Activated CD8-positive, alpha-beta memory T cell treated with anti-CD3 and anti-CD28 coated beads, Interleukin-2, amount 10 ng/mL, durations not matched to agents 7 days and 5 days (primary cell): ENCODE measurements at regions not wholly inside any gene's neighbourhood (a gene's known extent, or its start where the extent isn't known, plus 50 kb on each side); places are given as distances from the start of the nearest gene placed in this dataset.

Experiments used
- ATAC-seq: fragments of 150-1000 bp; cut with Tn5 transposase; one replicate; pipeline ENCODE4 v1.10.0; 2021; ENCODE audit warnings: moderate library complexity
- CTCF ChIA-PET: fragments of 350-600 bp; sonication (Branson Sonifier 250); formaldehyde crosslinking; loops from one replicate; lab custom pipeline; 2021; ENCODE audit warnings: antibody characterized with exemption; lab: Charles Lee
- DNase-seq: peaks from one replicate; pipeline ENCODE4 v3.0.0-alpha.2; 2020
- H3K27ac Mint-ChIP-seq: one replicate; pipeline ENCODE4 v1.8.0; 2021; ENCODE audit warnings: mild to moderate bottlenecking, mixed read lengths
- H3K27me3 Mint-ChIP-seq: one replicate; pipeline ENCODE4 v1.8.0; 2021; ENCODE audit warnings: mixed read lengths
- H3K36me3 Mint-ChIP-seq: one replicate; pipeline ENCODE4 v1.8.0; 2021; ENCODE audit warnings: mild to moderate bottlenecking, mixed read lengths
- H3K4me1 Mint-ChIP-seq: one replicate; pipeline ENCODE4 v1.8.0; 2021; ENCODE audit warnings: mixed read lengths
- H3K4me3 Mint-ChIP-seq: one replicate; pipeline ENCODE4 v1.8.0; 2021; ENCODE audit warnings: mild to moderate bottlenecking, moderate library complexity, mixed read lengths
- H3K9me3 Mint-ChIP-seq: one replicate; pipeline ENCODE4 v1.8.0; 2022; ENCODE audit warnings: low read depth, mixed read lengths

DNA sequence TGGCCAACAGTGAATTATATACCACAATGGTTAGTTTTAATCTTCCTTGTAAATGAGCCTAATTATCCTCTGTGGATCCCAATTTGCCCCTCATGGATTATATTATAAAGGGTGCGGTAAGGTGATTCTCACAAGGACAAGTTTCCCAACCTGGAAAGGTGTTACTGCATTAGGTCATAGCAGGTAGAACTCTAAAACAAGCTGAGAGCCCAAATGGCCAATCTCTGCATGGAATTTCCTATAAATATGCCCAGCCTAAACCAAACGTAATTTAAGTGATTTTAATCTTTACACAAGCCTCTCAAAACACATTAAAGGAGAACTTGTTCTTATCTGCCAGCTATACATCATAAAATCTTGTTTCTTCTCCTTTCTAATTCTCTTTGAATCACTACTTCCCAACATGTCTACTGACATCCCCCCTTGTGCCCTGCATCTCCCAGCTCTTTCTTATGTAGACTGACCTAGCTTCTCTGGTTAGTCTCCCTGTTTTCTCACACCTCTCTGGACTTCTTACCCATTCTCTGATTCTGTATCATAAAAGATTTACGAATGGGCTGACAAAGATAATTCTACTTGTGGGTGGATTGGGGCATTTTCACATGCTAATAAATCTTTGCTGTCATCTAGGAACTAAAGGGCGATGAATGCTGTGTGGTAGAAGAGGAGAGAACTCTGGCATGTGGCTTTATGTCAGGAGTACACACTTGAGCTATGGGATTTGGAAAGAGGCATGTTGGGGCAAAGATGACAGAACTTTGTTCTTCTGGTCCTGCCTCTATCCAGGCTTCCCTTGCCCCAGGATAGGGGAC is 94.3 kb upstream of the PGRMC2 start:
- CTCF ChIA-PET: interaction anchor here (1.2 kb wide), 1 partner anchor 10 kb away, joined by 3 read pairs; no protein-coding TSS in a partner anchor
- Mint-ChIP-seq H3K4me3 (no peak overlapping the region), H3K4me1 (no peaks in the 10 kb centered on the region), H3K36me3 (no peaks in the 10 kb centered on the region), H3K9me3 (peaks cover 4% of the 10 kb centered on the region), H3K27ac (no peak overlapping the region), H3K27me3 (no peaks in the 10 kb centered on the region)
- no peak for DNase-seq
- no peak for ATAC-seq

GRCh38 chr4:128380306-128380705 is 92.7 kb upstream of the PGRMC2 start:
- CTCF ChIA-PET: no interaction called here
- Mint-ChIP-seq H3K27ac (no peak overlapping the region), H3K4me3 (no peak overlapping the region), H3K27me3 (no peaks in the 10 kb centered on the region), H3K9me3 (peaks cover 7% of the 10 kb centered on the region), H3K4me1 (no peaks in the 10 kb centered on the region), H3K36me3 (no peaks in the 10 kb centered on the region)
- ATAC-seq (no peak), DNase-seq (no peak)

DNA sequence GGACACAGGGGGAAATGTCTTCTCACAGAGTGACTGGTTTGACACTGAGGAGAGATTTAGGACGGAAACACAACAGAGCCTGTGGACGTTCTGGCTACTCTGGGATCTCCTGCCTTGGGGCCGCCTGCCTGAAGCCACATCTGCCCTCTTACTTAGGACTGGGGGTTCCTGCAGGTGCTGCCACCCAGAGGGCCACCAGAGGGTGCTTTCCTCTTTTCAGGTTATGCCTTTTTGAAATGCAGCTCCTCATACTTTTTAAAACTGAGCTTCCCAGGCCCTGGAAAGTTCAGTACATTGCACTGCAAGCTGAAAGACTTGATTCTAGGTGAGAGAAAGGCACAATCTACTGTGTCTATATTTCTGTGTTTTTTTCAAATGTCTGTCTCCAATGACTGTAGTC is 92.2 kb upstream of the PGRMC2 start:
- Mint-ChIP-seq H3K27me3 (no peaks in the 10 kb centered on the region), H3K36me3 (no peaks in the 10 kb centered on the region), H3K4me3 (no peak overlapping the region), H3K4me1 (no peaks in the 10 kb centered on the region), H3K27ac (no peak overlapping the region), H3K9me3 (peaks cover 7% of the 10 kb centered on the region)
- no peak for DNase-seq
- CTCF ChIA-PET: no interaction called here
- no peak for ATAC-seq

DNA sequence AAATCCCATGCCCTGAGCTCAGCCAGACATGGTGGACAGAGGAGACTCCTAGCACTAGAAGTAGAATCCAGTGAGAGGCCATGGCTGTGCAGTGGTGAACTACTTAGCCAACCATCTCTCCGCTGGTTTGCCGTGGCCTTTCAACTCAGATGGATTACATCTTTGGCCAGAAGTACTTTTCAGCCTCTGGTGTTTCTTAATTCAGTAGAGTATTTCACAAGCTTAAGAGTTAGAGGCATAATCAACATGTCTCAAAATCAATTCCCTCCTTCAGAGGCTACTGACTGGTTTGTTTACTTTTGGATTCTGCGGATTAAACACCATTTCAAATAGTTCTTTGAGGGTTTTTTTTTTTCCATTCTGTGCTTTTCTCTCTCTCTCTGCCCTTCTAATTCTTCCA is 91.1 kb upstream of the PGRMC2 start:
- Mint-ChIP-seq H3K9me3 (peaks cover 7% of the 10 kb centered on the region), H3K4me3 (no peak overlapping the region), H3K36me3 (no peaks in the 10 kb centered on the region), H3K4me1 (no peaks in the 10 kb centered on the region), H3K27ac (no peak overlapping the region), H3K27me3 (no peaks in the 10 kb centered on the region)
- no peak for DNase-seq
- ATAC-seq: no peak
- CTCF ChIA-PET: no interaction called here

- Mint-ChIP-seq H3K9me3 (peaks cover 7% of the 10 kb centered on the region), H3K27ac (no peak overlapping the region), H3K27me3 (no peaks in the 10 kb centered on the region), H3K4me3 (no peak overlapping the region), H3K36me3 (no peaks in the 10 kb centered on the region), H3K4me1 (no peaks in the 10 kb centered on the region)
- DNase-seq: no peak
- CTCF ChIA-PET: no interaction called here
- ATAC-seq: no peak
Observed at GRCh38 chr4:128376958-128377357, 89.3 kb upstream of the PGRMC2 start.

GRCh38 chr4:128376303-128376702 is 88.7 kb upstream of the PGRMC2 start:
- Mint-ChIP-seq H3K36me3 (no peaks in the 10 kb centered on the region), H3K4me1 (no peaks in the 10 kb centered on the region), H3K4me3 (no peak overlapping the region), H3K27ac (no peak overlapping the region), H3K9me3 (peaks cover 7% of the 10 kb centered on the region), H3K27me3 (no peaks in the 10 kb centered on the region)
- ATAC-seq (no peak), DNase-seq (no peak)
- CTCF ChIA-PET: no interaction called here

DNA sequence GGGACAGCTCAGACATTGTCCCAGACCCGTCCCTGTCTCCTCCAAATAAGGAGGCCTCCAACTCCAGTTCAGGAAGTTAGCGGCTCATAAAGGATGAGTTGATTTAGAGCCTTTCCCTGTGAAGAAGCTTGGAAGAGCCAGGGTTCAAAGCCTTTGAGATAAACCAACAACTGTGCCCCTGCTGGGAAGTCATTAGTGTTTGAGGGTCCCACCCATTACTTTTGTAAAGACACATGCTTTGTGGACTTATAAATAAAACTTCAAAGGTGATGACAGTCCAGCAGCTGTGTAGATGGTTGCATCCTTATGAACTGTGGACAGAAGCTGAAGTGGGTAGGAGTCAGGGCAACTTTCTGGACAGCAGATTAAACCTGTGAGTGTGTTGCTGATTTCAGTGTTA is 86.0 kb upstream of the PGRMC2 start:
- no peak for ATAC-seq
- CTCF ChIA-PET: no interaction called here
- H3K27ac Mint-ChIP-seq: no peak overlapping the region
- no peaks in the 10 kb centered on the region for H3K4me1 Mint-ChIP-seq
- peaks cover 5% of the 10 kb centered on the region for H3K9me3 Mint-ChIP-seq
- no peak for DNase-seq
- H3K27me3 Mint-ChIP-seq: no peaks in the 10 kb centered on the region
- peaks cover 3% of the 10 kb centered on the region for H3K36me3 Mint-ChIP-seq
- H3K4me3 Mint-ChIP-seq: no peak overlapping the region

DNA sequence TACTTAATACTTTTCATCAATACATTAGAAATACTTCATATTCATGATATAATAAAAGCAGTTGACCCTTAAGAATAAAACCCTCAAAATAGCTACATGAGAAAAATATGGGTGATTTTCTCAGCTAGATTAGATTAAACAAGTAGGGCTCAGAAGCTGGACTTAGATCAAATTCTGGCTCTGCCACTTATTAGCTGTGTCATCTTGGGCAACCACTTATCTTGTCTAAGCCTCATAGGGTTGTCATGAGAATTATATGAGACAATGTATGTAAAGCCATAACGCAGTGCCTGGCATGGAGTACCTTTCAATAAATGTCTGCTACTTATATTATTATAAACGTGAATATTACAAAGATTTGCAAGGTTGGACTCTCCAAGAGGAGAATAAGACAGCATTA is 84.3 kb upstream of the PGRMC2 start:
- DNase-seq: no peak
- no peak overlapping the region for H3K27ac Mint-ChIP-seq
- H3K36me3 Mint-ChIP-seq: peaks cover 3% of the 10 kb centered on the region
- H3K27me3 Mint-ChIP-seq: no peaks in the 10 kb centered on the region
- CTCF ChIA-PET: no interaction called here
- ATAC-seq: no peak
- H3K9me3 Mint-ChIP-seq: peaks cover 3% of the 10 kb centered on the region
- no peaks in the 10 kb centered on the region for H3K4me1 Mint-ChIP-seq
- H3K4me3 Mint-ChIP-seq: no peak overlapping the region

DNA sequence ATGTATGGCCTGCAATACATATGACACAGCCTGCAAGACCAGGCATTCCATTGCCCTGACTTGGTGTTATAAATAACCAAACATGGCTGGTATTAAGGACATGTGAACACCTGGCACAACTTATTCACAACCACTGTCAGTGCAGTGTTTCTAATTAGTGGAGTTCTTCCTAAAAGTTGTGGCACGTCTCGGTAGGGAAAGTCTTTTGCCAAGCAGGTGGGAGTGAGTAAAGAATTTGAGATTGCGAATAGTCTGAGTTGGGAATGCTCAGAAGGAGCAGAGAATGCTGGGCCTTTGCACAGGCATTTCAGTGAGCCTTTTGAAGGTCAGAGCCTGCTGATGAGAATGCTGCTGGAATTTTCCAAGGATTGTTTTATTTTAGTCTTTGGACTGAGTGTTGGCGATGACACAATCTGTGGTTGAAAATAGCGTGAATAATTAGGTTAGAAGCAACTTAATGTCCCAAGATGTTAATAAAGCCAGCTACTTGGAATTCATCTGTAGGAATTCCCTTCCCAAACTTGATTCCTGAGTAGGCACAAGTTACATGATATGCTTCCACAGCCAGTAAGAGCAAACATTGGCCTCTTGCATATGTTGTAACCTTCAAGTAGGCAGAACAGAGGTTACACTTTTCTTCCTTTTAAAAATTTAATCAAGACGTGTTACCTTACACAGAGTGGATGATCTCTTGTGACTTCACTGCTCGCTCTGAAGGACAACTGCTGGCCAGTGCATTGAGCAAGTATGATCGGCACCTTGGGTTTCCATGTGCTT is 83.6 kb upstream of the PGRMC2 start:
- no peak overlapping the region for H3K27ac Mint-ChIP-seq
- CTCF ChIA-PET: no interaction called here

DNA sequence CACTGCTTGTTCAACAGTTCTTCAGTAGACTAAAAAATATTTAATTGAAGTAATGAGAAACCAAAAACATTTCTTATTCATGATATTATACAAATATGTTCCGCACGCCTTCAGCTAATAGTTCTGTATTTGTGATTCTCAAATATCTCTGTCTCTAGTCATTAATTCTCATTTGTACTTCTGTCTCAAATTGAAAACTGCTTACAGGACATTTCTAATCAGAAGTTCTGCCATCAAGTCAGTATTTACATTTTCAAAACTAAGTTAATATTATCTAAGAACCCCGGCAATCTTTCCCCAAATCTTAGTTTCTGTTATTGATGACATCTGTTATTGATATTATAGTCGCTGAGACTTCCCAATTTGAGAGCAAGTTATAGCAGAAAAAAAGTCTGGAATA is 78.6 kb upstream of the PGRMC2 start:
- Mint-ChIP-seq H3K27ac (no peak overlapping the region), H3K4me3 (no peak overlapping the region), H3K36me3 (peaks cover 3% of the 10 kb centered on the region), H3K9me3 (no peaks in the 10 kb centered on the region), H3K27me3 (no peaks in the 10 kb centered on the region), H3K4me1 (no peaks in the 10 kb centered on the region)
- ATAC-seq (no peak), DNase-seq (no peak)
- CTCF ChIA-PET: no interaction called here

More for the DNA sequence above, 83.6 kb upstream of the PGRMC2 start:
- no peaks in the 10 kb centered on the region for H3K27me3 Mint-ChIP-seq
- no peaks in the 10 kb centered on the region for H3K4me1 Mint-ChIP-seq
- H3K4me3 Mint-ChIP-seq: no peak overlapping the region
- DNase-seq (no peak), ATAC-seq (no peak)
- H3K36me3 Mint-ChIP-seq: peaks cover 3% of the 10 kb centered on the region
- H3K9me3 Mint-ChIP-seq: peaks cover 3% of the 10 kb centered on the region

DNA sequence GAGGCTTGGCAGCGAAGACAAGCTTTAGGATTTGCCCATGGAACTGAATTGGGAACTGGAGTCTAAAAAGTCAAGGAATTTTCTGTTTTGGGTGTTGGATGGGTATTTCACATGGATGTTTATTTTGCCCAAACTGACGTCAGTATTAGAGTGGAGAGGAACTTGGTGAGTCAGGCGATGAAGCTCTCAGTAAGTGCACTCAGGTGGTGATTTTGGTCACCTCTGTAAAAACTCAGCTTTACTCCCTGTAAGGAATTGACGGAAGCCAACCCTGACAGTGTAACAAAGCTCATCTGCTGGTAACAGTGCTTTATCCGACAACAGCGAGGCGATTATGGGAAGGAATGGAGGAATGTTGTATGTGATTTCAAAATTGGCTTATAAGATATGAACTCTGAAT is 77.0 kb upstream of the PGRMC2 start:
- Mint-ChIP-seq H3K27ac (no peak overlapping the region), H3K36me3 (no peaks in the 10 kb centered on the region), H3K4me1 (no peaks in the 10 kb centered on the region), H3K9me3 (no peaks in the 10 kb centered on the region), H3K4me3 (no peak overlapping the region), H3K27me3 (no peaks in the 10 kb centered on the region)
- CTCF ChIA-PET: no interaction called here
- ATAC-seq: no peak
- no peak for DNase-seq

- no peak for DNase-seq
- Mint-ChIP-seq H3K36me3 (no peaks in the 10 kb centered on the region), H3K9me3 (no peaks in the 10 kb centered on the region), H3K4me3 (no peak overlapping the region), H3K27me3 (no peaks in the 10 kb centered on the region), H3K4me1 (no peaks in the 10 kb centered on the region), H3K27ac (no peak overlapping the region)
- CTCF ChIA-PET: no interaction called here
- ATAC-seq: no peak
Observed at GRCh38 chr4:128363966-128364365, 76.4 kb upstream of the PGRMC2 start.

GRCh38 chr4:128362760-128363159 is 75.1 kb upstream of the PGRMC2 start:
- CTCF ChIA-PET: no interaction called here
- Mint-ChIP-seq H3K4me1 (no peaks in the 10 kb centered on the region), H3K27ac (no peak overlapping the region)

DNA sequence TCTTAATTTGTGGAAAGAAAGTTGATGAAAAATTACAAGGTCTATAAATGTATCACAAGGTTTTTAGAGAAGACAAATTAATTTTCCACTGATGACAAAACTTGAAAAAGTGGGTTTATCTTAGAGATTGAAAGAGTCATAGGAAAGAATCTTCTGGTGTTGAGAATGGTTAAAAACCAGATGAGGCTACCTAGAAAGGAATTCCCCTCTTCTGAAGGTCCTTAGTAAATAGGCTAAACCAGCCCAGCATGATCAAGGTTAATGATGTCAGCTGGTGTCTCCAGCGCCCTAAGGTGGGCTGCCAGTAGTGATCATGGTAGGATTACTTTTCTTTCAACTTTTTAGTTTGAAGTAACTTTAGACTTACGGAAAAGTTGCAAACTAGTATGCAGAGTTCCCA is 71.8 kb upstream of the PGRMC2 start:
- no peaks in the 10 kb centered on the region for H3K9me3 Mint-ChIP-seq
- no peak overlapping the region for H3K27ac Mint-ChIP-seq
- H3K4me3 Mint-ChIP-seq: no peak overlapping the region
- H3K4me1 Mint-ChIP-seq: no peaks in the 10 kb centered on the region
- DNase-seq (no peak), ATAC-seq (no peak)
- CTCF ChIA-PET: no interaction called here
- H3K27me3 Mint-ChIP-seq: no peaks in the 10 kb centered on the region
- H3K36me3 Mint-ChIP-seq: no peaks in the 10 kb centered on the region

More at GRCh38 chr4:128362760-128363159, 75.1 kb upstream of the PGRMC2 start:
- ATAC-seq: no peak
- Mint-ChIP-seq H3K27me3 (no peaks in the 10 kb centered on the region), H3K4me3 (no peak overlapping the region), H3K36me3 (no peaks in the 10 kb centered on the region), H3K9me3 (no peaks in the 10 kb centered on the region)
- no peak for DNase-seq
